HG02642 (cell line): ENCODE measurements at regions not wholly inside any gene's neighbourhood (a gene's known extent, or its start where the extent isn't known, plus 50 kb on each side); places are given as distances from the start of the nearest gene placed in this dataset.

ENCODE experiments used
- ATAC-seq: cut with Tn5 transposase; IDR thresholded peaks from one replicate; pipeline ENCODE4 v1.9.1; 2021; ENCODE audit warnings: mild to moderate bottlenecking; ENCODE audit not compliant: unreplicated experiment, poor library complexity

- ATAC-seq: no peak
Observed at GRCh38 chr4:15130441-15130840, 128.2 kb downstream of the CPEB2 start.

GRCh38 chr4:15131551-15131950, 129.3 kb downstream of the CPEB2 start:
- no peak for ATAC-seq

- ATAC-seq: no peak
Observed at GRCh38 chr4:15132739-15133138, 130.5 kb downstream of the CPEB2 start.

GRCh38 chr4:15139599-15139998, 137.3 kb downstream of the CPEB2 start:
- ATAC-seq: no peak

GRCh38 chr4:15142201-15142600, 139.9 kb downstream of the CPEB2 start:
- ATAC-seq: no peak

- no peak for ATAC-seq
Observed at GRCh38 chr4:15143551-15143950, 141.3 kb downstream of the CPEB2 start.

GRCh38 chr4:15144249-15144966, 142.1 kb downstream of the CPEB2 start:
- ATAC-seq: no peak

GRCh38 chr4:15144967-15145295, 142.7 kb downstream of the CPEB2 start:
- ATAC-seq: no peak

GRCh38 chr4:15145709-15146108, 143.4 kb downstream of the CPEB2 start:
- no peak for ATAC-seq

GRCh38 chr4:15147714-15148113, 145.4 kb downstream of the CPEB2 start:
- ATAC-seq: no peak

- no peak for ATAC-seq
Observed at GRCh38 chr4:15148199-15148598, 145.9 kb downstream of the CPEB2 start.

GRCh38 chr4:15148691-15149090, 146.4 kb downstream of the CPEB2 start:
- ATAC-seq: no peak

- peak; percentile 75 for ATAC-seq
Observed at GRCh38 chr4:15149234-15149838, 147.1 kb downstream of the CPEB2 start.

GRCh38 chr4:15149839-15150592, 147.7 kb downstream of the CPEB2 start:
- peak; percentile 75 for ATAC-seq

GRCh38 chr4:15150631-15151030, 148.3 kb downstream of the CPEB2 start:
- ATAC-seq: no peak

- ATAC-seq: no peak
Observed at GRCh38 chr4:15151033-15151432, 148.8 kb downstream of the CPEB2 start.

GRCh38 chr4:15153662-15154061, 151.4 kb downstream of the CPEB2 start:
- no peak for ATAC-seq

GRCh38 chr4:15158406-15159091, 156.3 kb downstream of the CPEB2 start:
- no peak for ATAC-seq

GRCh38 chr4:15159477-15160019, 157.3 kb downstream of the CPEB2 start:
- ATAC-seq: no peak

GRCh38 chr4:15161439-15161838, 159.2 kb downstream of the CPEB2 start:
- ATAC-seq: no peak

GRCh38 chr4:15162046-15162445, 159.8 kb downstream of the CPEB2 start:
- ATAC-seq: no peak
